ENCODE measurements at regions not wholly inside any gene's neighbourhood (a gene's known extent, or its start where the extent isn't known, plus 50 kb on each side); places are given as distances from the start of the nearest gene placed in this dataset.
A peak's percentile ranks its signal among the peaks of the same experiment; 100 is the strongest.

- no peaks in the 10 kb centered on the region for H3K36me3 ChIP-seq
- TF ChIP-seq CTCF (IDR thresholded peaks at IDR 0.05) (no peak), EZH2 (IDR thresholded peaks at IDR 0.05) (no peak), EZH2phosphoT487 (IDR thresholded peaks at IDR 0.05) (no peak)
- peaks cover 40% of the 10 kb centered on the region for H3K27me3 ChIP-seq
- peaks cover 2% of the 10 kb centered on the region for H3K9me3 Mint-ChIP-seq
- H3K4me1 ChIP-seq: peaks cover 19% of the 10 kb centered on the region
- H3K4me2 ChIP-seq: no peak overlapping the region
- no peaks in the 10 kb centered on the region for H3K79me2 ChIP-seq (ENCODE audit: low read depth)
- no peak overlapping the region for H3K9ac ChIP-seq
- H3K4me3 Mint-ChIP-seq: no peak overlapping the region
- no peak for DNase-seq (ENCODE audit: low spot score)
- no peak overlapping the region for H3K27ac Mint-ChIP-seq
- peaks cover 27% of the 10 kb centered on the region for H3K27me3 Mint-ChIP-seq (ENCODE audit: insufficient read depth, low read depth)
- H2AFZ ChIP-seq (replicated peaks): no peak overlapping the region
- H3K4me3 ChIP-seq: no peak overlapping the region
- H3K27ac ChIP-seq: no peak overlapping the region
- H3K4me1 Mint-ChIP-seq: peaks cover 27% of the 10 kb centered on the region
- no peaks in the 10 kb centered on the region for H3K9me3 ChIP-seq (ENCODE audit: low read depth)
- no peaks in the 10 kb centered on the region for H3F3A ChIP-seq (ENCODE audit: low read depth)
- no peaks in the 10 kb centered on the region for H4K20me1 ChIP-seq (ENCODE audit: low read depth)
- H3K36me3 Mint-ChIP-seq: no peaks in the 10 kb centered on the region
Observed at GRCh38 chr3:72338082-72338941, 509.9 kb downstream of the SHQ1 start.

- Histone ChIP-seq H3K79me2 (ENCODE audit: low read depth) (no peaks in the 10 kb centered on the region), H3F3A (ENCODE audit: low read depth) (no peaks in the 10 kb centered on the region), H2AFZ (replicated peaks) (no peak overlapping the region), H3K27ac (no peak overlapping the region), H3K27me3 (peaks cover 48% of the 10 kb centered on the region), H3K4me3 (no peak overlapping the region), H3K4me1 (peaks cover 19% of the 10 kb centered on the region), H3K4me2 (no peak overlapping the region), H3K36me3 (no peaks in the 10 kb centered on the region), H3K9ac (no peak overlapping the region), H3K9me3 (ENCODE audit: low read depth) (no peaks in the 10 kb centered on the region), H4K20me1 (ENCODE audit: low read depth) (no peaks in the 10 kb centered on the region)
- no peak for DNase-seq (ENCODE audit: low spot score)
- TF ChIP-seq EZH2 (IDR thresholded peaks at IDR 0.05) (no peak), CTCF (IDR thresholded peaks at IDR 0.05) (no peak), EZH2phosphoT487 (IDR thresholded peaks at IDR 0.05) (no peak)
- no peak overlapping the region for H3K4me3 Mint-ChIP-seq
- peaks cover 2% of the 10 kb centered on the region for H3K9me3 Mint-ChIP-seq
- peaks cover 27% of the 10 kb centered on the region for H3K27me3 Mint-ChIP-seq (ENCODE audit: insufficient read depth, low read depth)
- peaks cover 26% of the 10 kb centered on the region for H3K4me1 Mint-ChIP-seq
- no peak overlapping the region for H3K27ac Mint-ChIP-seq
- no peaks in the 10 kb centered on the region for H3K36me3 Mint-ChIP-seq
Observed at GRCh38 chr3:72337480-72337855, 510.8 kb downstream of the SHQ1 start.

GRCh38 chr3:72336821-72337479 lies 511.3 kb downstream of the SHQ1 start:
- peak; percentile 52 for DNase-seq (ENCODE audit: low spot score)
- no peaks in the 10 kb centered on the region for H3K79me2 ChIP-seq (ENCODE audit: low read depth)
- H3F3A ChIP-seq (ENCODE audit: low read depth): no peaks in the 10 kb centered on the region
- Mint-ChIP-seq H3K9me3 (peaks cover 2% of the 10 kb centered on the region), H3K36me3 (no peaks in the 10 kb centered on the region), H3K27me3 (ENCODE audit: insufficient read depth, low read depth) (peaks cover 32% of the 10 kb centered on the region), H3K4me1 (peaks cover 23% of the 10 kb centered on the region), H3K4me3 (no peak overlapping the region), H3K27ac (peak overlapping the region; percentile 60)
- H3K4me1 ChIP-seq: peaks cover 19% of the 10 kb centered on the region
- H3K4me3 ChIP-seq: no peak overlapping the region
- H3K9me3 ChIP-seq (ENCODE audit: low read depth): no peaks in the 10 kb centered on the region
- H3K36me3 ChIP-seq: no peaks in the 10 kb centered on the region
- TF ChIP-seq EZH2 (IDR thresholded peaks at IDR 0.05): no peak
- H3K27ac ChIP-seq: no peak overlapping the region
- H2AFZ ChIP-seq (replicated peaks): peak overlapping the region; percentile 9
- peaks cover 53% of the 10 kb centered on the region for H3K27me3 ChIP-seq
- H4K20me1 ChIP-seq (ENCODE audit: low read depth): no peaks in the 10 kb centered on the region
- H3K4me2 ChIP-seq: peak overlapping the region; percentile 27
- no peak overlapping the region for H3K9ac ChIP-seq
